GM21381 (cell line): ENCODE measurements at regions not wholly inside any gene's neighbourhood (a gene's known extent, or its start where the extent isn't known, plus 50 kb on each side); places are given as distances from the start of the nearest gene placed in this dataset.
A peak's percentile ranks its signal among the peaks of the same experiment; 100 is the strongest.
"Not testable (repeated sequence)": the region's sequence is repeated elsewhere in the genome, so short reads cannot be mapped to it uniquely, and the experiment has no call there.

Source experiments
- ATAC-seq: cut with Tn5 transposase; IDR thresholded peaks from one replicate; pipeline ENCODE4 v1.9.1; 2021; ENCODE audit warnings: mild to moderate bottlenecking, moderate library complexity; ENCODE audit not compliant: unreplicated experiment

GRCh38 chr4:177235026-177235425 is 74.6 kb upstream of the NEIL3 start:
- ATAC-seq, result no peak

GRCh38 chr4:177236886-177237285 is 72.8 kb upstream of the NEIL3 start:
- ATAC-seq, result no peak

DNA sequence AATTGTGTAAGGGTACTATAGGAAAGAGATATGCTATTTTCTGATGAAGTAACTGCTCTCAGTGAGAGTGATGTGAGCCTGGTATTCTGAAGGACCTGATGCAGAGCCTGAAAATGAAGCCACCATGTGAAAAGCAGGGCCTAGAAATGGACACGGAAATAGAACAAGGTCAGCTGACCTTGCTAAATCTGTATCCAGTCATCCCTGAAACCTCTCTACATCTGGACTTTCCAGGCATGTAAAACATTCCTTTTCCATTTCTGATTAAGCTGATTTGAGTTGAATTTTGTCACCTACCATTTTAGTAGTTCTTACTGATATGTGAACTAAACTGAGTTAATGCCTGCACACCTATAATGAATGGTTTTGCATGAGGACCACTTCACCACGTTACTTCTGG is 72.4 kb upstream of the NEIL3 start:
- ATAC-seq, result no peak

- ATAC-seq, result no peak
Measured at GRCh38 chr4:177239477-177239876, 70.2 kb upstream of the NEIL3 start.

GRCh38 chr4:177239878-177240277 is 69.8 kb upstream of the NEIL3 start:
- no peak for ATAC-seq

DNA sequence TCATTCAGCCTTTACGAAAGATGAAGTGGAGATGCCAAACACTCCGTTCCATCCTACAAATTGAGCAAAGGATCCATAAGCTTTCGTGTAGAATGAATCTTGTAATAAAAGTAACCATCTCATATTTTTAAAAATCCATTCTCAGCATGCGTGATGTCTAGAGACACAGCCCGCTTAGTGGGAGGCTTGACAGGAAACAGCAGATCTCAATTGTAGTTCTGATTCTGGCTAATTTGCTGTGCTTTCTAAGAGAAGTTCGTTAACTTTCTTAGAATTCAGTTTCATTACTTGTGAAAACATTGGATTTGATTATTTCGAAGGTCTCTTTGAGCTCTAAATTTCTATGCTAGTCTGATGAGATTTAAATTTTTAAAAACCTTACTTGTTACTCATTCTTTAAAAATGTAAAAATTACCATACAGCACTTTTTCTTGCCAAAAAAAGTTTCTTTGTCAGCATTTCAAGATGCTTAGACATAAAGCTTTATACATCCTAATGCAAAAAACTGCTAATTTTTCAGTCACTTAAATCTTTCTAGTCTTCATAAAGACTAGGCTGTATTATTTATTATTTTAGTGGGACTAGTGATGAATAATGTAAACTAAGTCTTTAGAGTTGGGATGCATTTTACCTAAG is 66.9 kb upstream of the NEIL3 start:
- ATAC-seq, result no peak

- ATAC-seq, result no peak
Measured at GRCh38 chr4:177246641-177247584, 62.8 kb upstream of the NEIL3 start.

- ATAC-seq, result peak; percentile 96
Measured at GRCh38 chr4:177250056-177250696, 59.5 kb upstream of the NEIL3 start.

DNA sequence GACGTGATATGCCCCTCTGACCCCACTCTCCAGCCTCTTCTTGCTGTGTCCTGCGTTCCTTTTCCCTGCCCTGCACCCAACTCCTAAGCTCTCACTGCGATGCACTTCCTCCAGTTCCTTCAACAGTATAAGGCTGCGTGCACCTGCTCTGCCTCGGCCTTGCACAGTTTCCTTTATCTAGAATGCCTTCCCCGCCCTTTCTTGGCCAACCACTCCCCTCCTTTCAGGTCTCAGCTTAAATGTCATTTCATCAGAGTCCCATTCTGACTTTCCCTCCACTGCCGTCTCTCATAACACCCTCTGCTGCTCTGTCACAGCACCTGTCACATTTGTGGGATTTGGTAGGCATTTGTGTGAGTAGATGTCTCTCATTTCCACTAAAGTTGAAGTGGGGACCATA is 58.4 kb upstream of the NEIL3 start:
- ATAC-seq, result no peak

DNA sequence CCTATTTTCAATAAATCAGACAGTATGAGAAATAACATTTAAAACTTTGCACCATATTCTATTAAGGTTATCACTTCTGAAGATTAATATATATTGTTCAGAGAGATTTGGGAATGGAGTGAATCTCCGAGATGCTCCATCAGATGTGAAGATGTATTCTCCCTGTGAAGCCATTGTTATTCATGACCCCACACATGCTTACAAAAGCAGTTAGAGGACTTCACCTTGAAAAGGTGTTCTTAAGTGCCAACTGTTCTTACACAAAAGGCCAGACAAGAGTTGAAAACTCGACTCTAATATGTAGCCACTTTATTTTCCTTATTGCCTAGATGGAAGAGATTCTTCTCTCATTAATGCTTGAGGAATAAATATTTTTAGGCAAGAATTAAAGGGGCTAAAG is 54.3 kb upstream of the NEIL3 start:
- no peak for ATAC-seq

GRCh38 chr4:177256950-177257349 is 52.7 kb upstream of the NEIL3 start:
- no peak for ATAC-seq

- ATAC-seq, result not testable (repeated sequence)
Measured at GRCh38 chr4:177259466-177259865, 50.2 kb upstream of the NEIL3 start.
